ENCODE measurements at regions not wholly inside any gene's neighbourhood (a gene's known extent, or its start where the extent isn't known, plus 50 kb on each side); places are given as distances from the start of the nearest gene placed in this dataset.

GRCh38 chr10:129372172-129372571, 94.9 kb upstream of the MGMT start:
- Histone ChIP-seq H3K4me1 (ENCODE audit: insufficient read depth, low read length, severe bottlenecking) (no peaks in the 10 kb centered on the region), H3K36me3 (ENCODE audit: insufficient read depth, low read length) (no peaks in the 10 kb centered on the region), H3K4me3 (ENCODE audit: low read depth, low read length, poor library complexity, severe bottlenecking) (no peak overlapping the region), H3K9me2 (ENCODE audit: low read depth, low read length) (no peaks in the 10 kb centered on the region), H4K20me1 (ENCODE audit: insufficient read depth, low read length) (no peaks in the 10 kb centered on the region), H3K27me3 (ENCODE audit: insufficient read depth, low read length) (peaks cover 13% of the 10 kb centered on the region; the same call in 1 of the 2 replicates), H3F3A (ENCODE audit: insufficient read depth, low read length) (no peaks in the 10 kb centered on the region), H3K9ac (ENCODE audit: low read length) (no peak overlapping the region), H3K27ac (ENCODE audit: low read depth, low read length, poor library complexity, severe bottlenecking) (no peak overlapping the region), H2AFZ (ENCODE audit: low read length) (no peak overlapping the region), H3K79me2 (ENCODE audit: insufficient read depth, low read length) (no peaks in the 10 kb centered on the region), H3K9me3 (ENCODE audit: low read length) (no peaks in the 10 kb centered on the region), H3K4me2 (ENCODE audit: low read length) (no peak overlapping the region)
- no peak for TF ChIP-seq EZH2 (IDR thresholded peaks at IDR 0.05; ENCODE audit: borderline replicate concordance, low read length)
- no peak for TF ChIP-seq CTCF (IDR thresholded peaks at IDR 0.05; ENCODE audit: low read length)

- H3K9me2 ChIP-seq (ENCODE audit: low read depth, low read length), result no peaks in the 10 kb centered on the region
Observed at GRCh38 chr10:129373231-129373630, 93.8 kb upstream of the MGMT start.

GRCh38 chr10:129373718-129374117, 93.3 kb upstream of the MGMT start:
- H3K9me2 ChIP-seq (ENCODE audit: low read depth, low read length), result no peaks in the 10 kb centered on the region
- no peaks in the 10 kb centered on the region for H3F3A ChIP-seq (ENCODE audit: insufficient read depth, low read length)
- peaks cover 13% of the 10 kb centered on the region; the same call in 1 of the 2 replicates for H3K27me3 ChIP-seq (ENCODE audit: insufficient read depth, low read length)
- no peak overlapping the region for H3K4me3 ChIP-seq (ENCODE audit: low read depth, low read length, poor library complexity, severe bottlenecking)
- H3K79me2 ChIP-seq (ENCODE audit: insufficient read depth, low read length), result no peaks in the 10 kb centered on the region
- no peaks in the 10 kb centered on the region for H4K20me1 ChIP-seq (ENCODE audit: insufficient read depth, low read length)
- H3K9me3 ChIP-seq (ENCODE audit: low read length), result no peaks in the 10 kb centered on the region
- H3K9ac ChIP-seq (ENCODE audit: low read length), result no peak overlapping the region
- no peak overlapping the region for H3K27ac ChIP-seq (ENCODE audit: low read depth, low read length, poor library complexity, severe bottlenecking)
- no peak for TF ChIP-seq CTCF (IDR thresholded peaks at IDR 0.05; ENCODE audit: low read length)
- no peaks in the 10 kb centered on the region for H3K36me3 ChIP-seq (ENCODE audit: insufficient read depth, low read length)
- no peak overlapping the region for H3K4me2 ChIP-seq (ENCODE audit: low read length)
- no peaks in the 10 kb centered on the region for H3K4me1 ChIP-seq (ENCODE audit: insufficient read depth, low read length, severe bottlenecking)
- no peak overlapping the region for H2AFZ ChIP-seq (ENCODE audit: low read length)

More at GRCh38 chr10:129373231-129373630, 93.8 kb upstream of the MGMT start:
- no peak overlapping the region for H2AFZ ChIP-seq (ENCODE audit: low read length)
- H3K79me2 ChIP-seq (ENCODE audit: insufficient read depth, low read length), result no peaks in the 10 kb centered on the region
- H3K27ac ChIP-seq (ENCODE audit: low read depth, low read length, poor library complexity, severe bottlenecking), result no peak overlapping the region
- no peak for TF ChIP-seq EZH2 (IDR thresholded peaks at IDR 0.05; ENCODE audit: borderline replicate concordance, low read length)
- no peak for TF ChIP-seq CTCF (IDR thresholded peaks at IDR 0.05; ENCODE audit: low read length)
- no peaks in the 10 kb centered on the region for H3K9me3 ChIP-seq (ENCODE audit: low read length)
- no peak overlapping the region for H3K4me3 ChIP-seq (ENCODE audit: low read depth, low read length, poor library complexity, severe bottlenecking)
- no peaks in the 10 kb centered on the region for H3K4me1 ChIP-seq (ENCODE audit: insufficient read depth, low read length, severe bottlenecking)
- no peaks in the 10 kb centered on the region for H3F3A ChIP-seq (ENCODE audit: insufficient read depth, low read length)
- H3K36me3 ChIP-seq (ENCODE audit: insufficient read depth, low read length), result no peaks in the 10 kb centered on the region
- H3K4me2 ChIP-seq (ENCODE audit: low read length), result no peak overlapping the region
- no peaks in the 10 kb centered on the region for H4K20me1 ChIP-seq (ENCODE audit: insufficient read depth, low read length)
- H3K27me3 ChIP-seq (ENCODE audit: insufficient read depth, low read length), result peaks cover 13% of the 10 kb centered on the region; the same call in 1 of the 2 replicates
- H3K9ac ChIP-seq (ENCODE audit: low read length), result no peak overlapping the region
